NCI-H1930 (cell line): ENCODE measurements at regions not wholly inside any gene's neighbourhood (a gene's known extent, or its start where the extent isn't known, plus 50 kb on each side); places are given as distances from the start of the nearest gene placed in this dataset.
"Not testable (repeated sequence)": the region's sequence is repeated elsewhere in the genome, so short reads cannot be mapped to it uniquely, and the experiment has no call there.

Source experiments
- DNase-seq, 2 experiments: peaks; one replicate each; lab custom pipeline; 2025; lab: John Stamatoyannopoulos, UW

- no peak for DNase-seq
Observed at GRCh38 chr9:126173401-126173800, 153.2 kb upstream of the MVB12B start.

- DNase-seq: no peak
Observed at GRCh38 chr9:126173929-126174328, 152.7 kb upstream of the MVB12B start.

- no peak for DNase-seq
Observed at GRCh38 chr9:126183266-126183665, 143.4 kb upstream of the MVB12B start.

GRCh38 chr9:126190994-126191393 is 135.6 kb upstream of the MVB12B start:
- DNase-seq: not testable (repeated sequence)

- no peak for DNase-seq
Observed at GRCh38 chr9:126198854-126199253, 127.8 kb upstream of the MVB12B start.

GRCh38 chr9:126203313-126203712 is 123.3 kb upstream of the MVB12B start:
- no peak for DNase-seq

- no peak for DNase-seq
Observed at GRCh38 chr9:126204197-126204596, 122.4 kb upstream of the MVB12B start.

GRCh38 chr9:126204708-126205225 is 121.9 kb upstream of the MVB12B start:
- DNase-seq: no peak

- DNase-seq: no peak
Observed at GRCh38 chr9:126205265-126205664, 121.4 kb upstream of the MVB12B start.

- DNase-seq: no peak
Observed at GRCh38 chr9:126205845-126206498, 120.7 kb upstream of the MVB12B start.

- DNase-seq: no peak
Observed at GRCh38 chr9:126207256-126207655, 119.4 kb upstream of the MVB12B start.

- no peak for DNase-seq
Observed at GRCh38 chr9:126208216-126208758, 118.3 kb upstream of the MVB12B start.

- DNase-seq: no peak
Observed at GRCh38 chr9:126211441-126212074, 115.1 kb upstream of the MVB12B start.

GRCh38 chr9:126215486-126215885 is 111.1 kb upstream of the MVB12B start:
- no peak for DNase-seq

- DNase-seq: no peak
Observed at GRCh38 chr9:126216826-126217225, 109.8 kb upstream of the MVB12B start.

- DNase-seq: no peak
Observed at GRCh38 chr9:126217250-126217653, 109.4 kb upstream of the MVB12B start.

- DNase-seq: no peak
Observed at GRCh38 chr9:126217797-126218196, 108.8 kb upstream of the MVB12B start.

GRCh38 chr9:126218359-126219125 is 108.1 kb upstream of the MVB12B start:
- DNase-seq: no peak

- no peak for DNase-seq
Observed at GRCh38 chr9:126219166-126219565, 107.5 kb upstream of the MVB12B start.

GRCh38 chr9:126219648-126220063 is 107.0 kb upstream of the MVB12B start:
- DNase-seq: no peak

- DNase-seq: no peak
Observed at GRCh38 chr9:126221480-126221879, 105.1 kb upstream of the MVB12B start.

- no peak for DNase-seq
Observed at GRCh38 chr9:126222363-126222834, 104.2 kb upstream of the MVB12B start.
